Common myeloid progenitor, CD34-positive (primary cell): ENCODE measurements at regions not wholly inside any gene's neighbourhood (a gene's known extent, or its start where the extent isn't known, plus 50 kb on each side); places are given as distances from the start of the nearest gene placed in this dataset.

ENCODE experiments used
- CTCF ChIA-PET: fragments of 350-600 bp; sonication (Branson Sonifier 250); formaldehyde crosslinking; loops from one replicate; lab custom pipeline; 2021; ENCODE audit warnings: antibody characterized with exemption; lab: Charles Lee
- POLR2A ChIA-PET: fragments of 350-600 bp; sonication (Branson Sonifier 250); formaldehyde crosslinking; loops from one replicate; lab custom pipeline; 2021; ENCODE audit warnings: antibody characterized with exemption; lab: Charles Lee
- DNase-seq, 3 donors: peaks; one replicate each; pipeline versions ENCODE4 v3.0.0 to v3.0.0-alpha.2; 2013
- H3K27ac ChIP-seq, 2 experiments: 1 replicate in 1 of 2; 2 replicates in 1 of 2; pipeline ENCODE4 v1.7.0; 2013; ENCODE audit warnings: inconsistent platforms in 2 of 2, low read length in 2 of 2, mild to moderate bottlenecking in 2 of 2, low read depth in 1 of 2, moderate library complexity in 1 of 2; ENCODE audit not compliant: severe bottlenecking in 2 of 2, insufficient read depth in 1 of 2, poor library complexity in 1 of 2
- H3K27me3 ChIP-seq, 5 experiments: replicated peaks in 2 of 5; 1 replicate in 3 of 5; 2 replicates in 2 of 5; pipeline versions ENCODE4 v1.6.1 to v1.7.0; 2013; ENCODE audit warnings: low read length in 4 of 5, mild to moderate bottlenecking in 2 of 5, moderate library complexity in 2 of 5, inconsistent platforms in 1 of 5; ENCODE audit not compliant: insufficient read depth in 5 of 5, control insufficient read depth in 4 of 5
- H3K36me3 ChIP-seq, 4 experiments: 1 replicate in 2 of 4; 2 replicates in 2 of 4; pipeline versions ENCODE4 v1.6.1 to v1.7.0; 2013; ENCODE audit warnings: low read length in 3 of 4, control low read depth in 1 of 4, mild to moderate bottlenecking in 1 of 4; ENCODE audit not compliant: control insufficient read depth in 4 of 4, insufficient read depth in 4 of 4
- H3K4me1 ChIP-seq, 4 experiments: 1 replicate in 3 of 4; 2 replicates in 1 of 4; pipeline versions ENCODE4 v1.6.1 to v1.7.1; 2013; ENCODE audit warnings: low read length in 3 of 4, mild to moderate bottlenecking in 3 of 4, control low read depth in 1 of 4, inconsistent platforms in 1 of 4, moderate library complexity in 1 of 4; ENCODE audit not compliant: control insufficient read depth in 4 of 4, insufficient read depth in 4 of 4; ENCODE audit errors: control extremely low read depth in 1 of 4
- H3K4me3 ChIP-seq, 7 experiments: 1 replicate in 4 of 7; 2 replicates in 3 of 7; pipeline versions ENCODE4 v1.5.1 to v1.7.0; 2013; ENCODE audit warnings: mild to moderate bottlenecking in 7 of 7, low read length in 6 of 7, moderate library complexity in 6 of 7, inconsistent platforms in 2 of 7, low read depth in 2 of 7, control low read depth in 1 of 7; ENCODE audit not compliant: insufficient read depth in 4 of 7, control insufficient read depth in 1 of 7; ENCODE audit errors: extremely low read depth in 1 of 7
- H3K9me3 ChIP-seq, 5 experiments: 1 replicate in 4 of 5; 2 replicates in 1 of 5; pipeline versions ENCODE4 v1.6.1 to v1.7.1; 2013; ENCODE audit warnings: low read length in 4 of 5, mild to moderate bottlenecking in 2 of 5, inconsistent platforms in 1 of 5, low read depth in 1 of 5, moderate library complexity in 1 of 5; ENCODE audit not compliant: control insufficient read depth in 4 of 5, insufficient read depth in 2 of 5; ENCODE audit errors: control extremely low read depth in 1 of 5
- WGBS: methylation state at CpG from one replicate; pipeline ENCODE4 v1.1.5; 2013; ENCODE audit not compliant: insufficient coverage; 5-methylcytosine and 5-hydroxymethylcytosine counted together

DNA sequence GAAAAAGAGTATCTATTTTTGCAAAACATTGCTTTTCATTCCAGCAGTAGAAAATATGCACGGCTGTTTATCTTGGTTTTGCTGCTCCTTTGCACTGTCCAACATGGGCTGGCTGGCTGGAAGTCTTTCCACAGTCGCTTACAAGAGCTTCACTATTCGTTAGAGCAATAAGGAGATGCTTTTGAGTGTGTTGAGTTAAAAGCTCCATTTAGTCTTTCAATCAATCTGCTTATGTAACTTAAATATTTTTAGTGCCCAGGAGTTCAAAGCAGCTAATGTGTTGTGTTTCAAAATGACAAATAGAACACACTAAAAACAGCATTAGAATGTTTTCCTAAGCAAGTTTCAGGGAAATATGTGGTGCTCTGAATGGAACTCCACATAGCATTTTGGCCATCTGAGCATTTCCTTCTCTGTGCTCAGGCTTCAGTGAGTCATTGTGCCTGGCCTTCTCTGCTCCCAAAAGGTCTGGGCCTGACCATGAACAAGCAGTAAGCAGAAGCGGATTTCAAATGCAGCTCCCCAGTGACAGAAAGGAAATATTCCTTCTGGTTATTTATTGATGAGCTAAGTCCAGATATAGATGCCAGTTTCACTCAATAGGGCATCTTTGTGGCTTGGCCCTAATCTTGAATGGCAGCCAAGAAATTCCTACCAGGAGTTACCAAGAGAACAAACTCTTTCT, 580.3 kb downstream of the TENT5A start:
- CTCF ChIA-PET = interaction anchor here (1.4 kb wide), 1 partner anchor 12 kb away, joined by 3 read pairs; no protein-coding TSS in a partner anchor
- H3K4me1 ChIP-seq = no peaks in the 10 kb centered on the region

DNA sequence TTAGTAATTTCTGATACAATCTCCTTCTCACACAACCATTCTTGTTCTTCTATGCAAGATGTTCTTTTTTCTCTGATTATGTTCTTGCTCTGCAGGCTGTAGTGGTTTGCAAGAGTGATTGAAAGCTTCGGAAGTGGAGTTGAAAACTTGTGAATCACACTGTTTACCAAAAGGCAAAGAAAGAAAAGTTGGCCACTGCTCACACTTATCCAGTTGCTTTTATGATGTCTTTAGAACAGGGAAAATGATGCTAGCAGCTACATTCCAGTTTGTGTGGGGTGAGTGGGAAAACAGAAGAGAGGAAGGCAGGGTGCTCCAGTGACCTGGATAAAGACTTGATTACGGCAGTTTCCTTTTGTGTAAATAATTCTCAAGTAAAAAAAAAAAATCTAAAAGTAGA, 583.3 kb downstream of the TENT5A start:
- DNase-seq = no peak
- Histone ChIP-seq H3K36me3 (no peaks in the 10 kb centered on the region), H3K4me3 (no peak overlapping the region), H3K27ac (no peak overlapping the region), H3K27me3 (no peaks in the 10 kb centered on the region), H3K9me3 (no peaks in the 10 kb centered on the region), H3K4me1 (no peaks in the 10 kb centered on the region)
- 100% methylated on average over 1 of the region's 2 CpGs for WGBS
- ChIA-PET POLR2A (no interaction called here), CTCF (interaction anchor here (0.7 kb wide), 1 partner anchor 21 kb away, joined by 3 read pairs; no protein-coding TSS in a partner anchor)

More for the DNA sequence above, 580.3 kb downstream of the TENT5A start:
- H3K27me3 ChIP-seq = no peaks in the 10 kb centered on the region
- no peak overlapping the region for H3K4me3 ChIP-seq
- DNase-seq = no peak
- H3K36me3 ChIP-seq = no peaks in the 10 kb centered on the region
- POLR2A ChIA-PET = no interaction called here
- no peaks in the 10 kb centered on the region for H3K9me3 ChIP-seq
- 100% methylated on average over 1 of the region's 4 CpGs for WGBS
- no peak overlapping the region for H3K27ac ChIP-seq

DNA sequence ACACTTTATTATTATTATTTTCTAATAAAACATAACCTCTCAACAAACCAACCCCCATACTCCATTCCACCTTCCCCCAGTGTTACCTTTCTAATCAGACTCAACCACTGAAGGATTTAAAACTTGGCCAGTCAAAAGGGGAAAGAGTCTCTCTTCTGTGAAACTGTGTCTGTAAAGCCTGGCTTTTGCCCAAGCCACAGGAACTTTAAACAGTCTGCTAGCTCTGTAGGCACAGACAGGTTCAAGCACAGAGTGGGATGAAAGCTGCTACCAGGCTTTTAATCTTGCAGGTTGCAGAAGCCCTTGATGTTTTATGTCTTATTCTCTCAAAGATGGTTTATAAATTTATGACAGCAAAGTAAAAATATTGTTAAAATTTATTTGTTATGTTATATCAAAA, 585.7 kb downstream of the TENT5A start:
- ChIA-PET POLR2A (no interaction called here), CTCF (no interaction called here)
- Histone ChIP-seq H3K36me3 (no peaks in the 10 kb centered on the region), H3K27ac (no peak overlapping the region), H3K9me3 (no peaks in the 10 kb centered on the region), H3K27me3 (no peaks in the 10 kb centered on the region), H3K4me1 (no peaks in the 10 kb centered on the region), H3K4me3 (no peak overlapping the region)
- DNase-seq = peak in 2 of 3 donors; percentile 2 to 3

DNA sequence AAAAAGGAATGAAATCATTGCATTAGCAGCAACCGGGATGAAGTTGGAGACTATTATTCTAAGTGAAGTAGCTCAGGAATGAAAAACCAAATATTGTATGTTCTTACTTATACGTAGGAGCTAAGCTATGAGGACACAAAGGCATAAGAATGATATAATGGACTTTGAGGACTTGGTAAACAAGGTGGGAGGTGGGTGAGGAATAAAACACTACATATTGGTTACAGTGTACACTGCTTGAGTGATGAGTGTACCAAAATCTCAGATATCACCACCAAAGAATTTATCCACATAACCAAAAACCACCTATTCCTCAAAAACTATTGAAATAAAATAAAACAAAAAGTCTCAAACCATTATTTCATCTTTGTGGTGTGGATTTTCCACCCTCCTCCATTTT, 593.5 kb downstream of the TENT5A start:
- Histone ChIP-seq H3K4me3 (no peak overlapping the region), H3K27ac (no peak overlapping the region), H3K27me3 (no peaks in the 10 kb centered on the region), H3K36me3 (no peaks in the 10 kb centered on the region), H3K4me1 (no peaks in the 10 kb centered on the region), H3K9me3 (no peaks in the 10 kb centered on the region)
- ChIA-PET POLR2A (no interaction called here), CTCF (no interaction called here)
- WGBS = no CpG with 5 or more reads among the region's 2 CpGs
- DNase-seq = no peak

DNA sequence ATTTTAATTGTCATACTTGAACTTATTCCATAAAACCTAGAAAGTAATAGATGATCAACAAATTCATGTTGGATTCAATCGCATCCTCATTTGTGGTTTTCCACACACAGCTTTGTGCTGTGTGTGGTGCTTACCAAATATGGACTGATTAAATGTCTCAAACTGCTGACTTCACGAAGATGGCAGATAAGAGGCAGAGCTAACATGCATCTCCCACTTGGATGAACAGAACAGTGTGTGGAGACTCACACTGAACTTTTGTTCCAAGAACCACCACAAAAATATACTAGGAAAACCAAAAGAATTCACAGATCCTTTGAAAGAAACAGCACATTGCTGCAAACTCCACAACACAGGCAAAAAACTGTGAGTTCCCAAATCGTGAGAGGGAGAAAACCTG, 603.7 kb downstream of the TENT5A start:
- H3K27ac ChIP-seq = no peak overlapping the region
- POLR2A ChIA-PET = interaction anchor here (0.9 kb wide), 1 partner anchor 18 kb away, joined by 3 read pairs; no protein-coding TSS in a partner anchor
- H3K27me3 ChIP-seq = no peaks in the 10 kb centered on the region
- WGBS = 86% methylated on average over 1 of the region's 3 CpGs
- CTCF ChIA-PET = no interaction called here
- H3K4me3 ChIP-seq = no peak overlapping the region
- peaks cover 0 to 2% (median 0%) of the 10 kb centered on the region in 5 experiments for H3K9me3 ChIP-seq
- no peak for DNase-seq
- H3K4me1 ChIP-seq = no peaks in the 10 kb centered on the region
- H3K36me3 ChIP-seq = no peaks in the 10 kb centered on the region

DNA sequence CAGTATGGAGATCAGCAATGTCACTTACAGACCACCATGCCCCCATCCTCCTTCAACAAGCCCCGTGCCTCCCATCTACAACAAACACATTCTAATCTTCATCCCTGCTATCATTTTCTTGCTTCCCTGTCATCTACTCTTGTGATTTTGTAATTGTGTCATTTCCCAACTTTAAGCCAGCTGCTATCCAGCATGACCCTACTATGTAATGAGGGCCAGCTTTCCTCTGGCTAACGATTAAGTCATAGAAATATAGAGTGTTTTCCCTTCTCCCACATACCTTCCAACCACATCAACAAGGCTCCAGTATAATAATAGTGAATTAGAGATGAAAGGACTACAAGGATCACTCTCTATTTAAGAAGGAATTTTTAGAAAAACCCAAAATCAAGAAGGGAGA, 607.0 kb downstream of the TENT5A start:
- no peak for DNase-seq
- Histone ChIP-seq H3K27ac (no peak overlapping the region), H3K36me3 (no peaks in the 10 kb centered on the region), H3K27me3 (no peaks in the 10 kb centered on the region), H3K4me3 (no peak overlapping the region), H3K4me1 (no peaks in the 10 kb centered on the region), H3K9me3 (no peaks in the 10 kb centered on the region)
- 100% methylated on average over 1 of the region's 2 CpGs for WGBS
- CTCF ChIA-PET = no interaction called here
- POLR2A ChIA-PET = no interaction called here

DNA sequence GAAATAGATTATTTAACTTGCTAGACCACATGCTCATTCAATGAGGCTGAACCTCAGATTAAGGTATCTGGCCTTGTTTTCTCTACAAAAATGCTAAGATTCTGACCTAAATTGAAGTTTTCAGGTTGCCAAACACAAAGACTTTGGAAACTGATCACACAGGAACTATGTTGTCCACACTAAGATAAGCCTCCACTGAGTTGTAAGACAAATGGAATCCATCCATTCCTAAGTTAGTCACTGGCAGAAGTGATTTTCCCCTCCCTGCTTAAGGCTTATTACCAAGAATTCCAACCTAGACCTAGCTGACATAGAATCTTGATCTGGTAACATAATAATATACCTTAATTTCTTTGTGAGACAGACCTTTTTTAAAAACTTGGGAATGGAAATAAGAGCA, 608.1 kb downstream of the TENT5A start:
- CTCF ChIA-PET = no interaction called here
- Histone ChIP-seq H3K4me3 (no peak overlapping the region), H3K36me3 (no peaks in the 10 kb centered on the region), H3K27ac (no peak overlapping the region), H3K4me1 (no peaks in the 10 kb centered on the region), H3K9me3 (no peaks in the 10 kb centered on the region), H3K27me3 (no peaks in the 10 kb centered on the region)
- no peak for DNase-seq
- POLR2A ChIA-PET = no interaction called here
